Activated gamma-delta T cell treated with Interleukin-2 at 50 U/mL for 16 hours (primary cell): ENCODE measurements at regions not wholly inside any gene's neighbourhood (a gene's known extent, or its start where the extent isn't known, plus 50 kb on each side); places are given as distances from the start of the nearest gene placed in this dataset.

Experiments
- DNase-seq: peaks from one replicate; pipeline ENCODE4 v3.0.0-alpha.2; 2020

DNA sequence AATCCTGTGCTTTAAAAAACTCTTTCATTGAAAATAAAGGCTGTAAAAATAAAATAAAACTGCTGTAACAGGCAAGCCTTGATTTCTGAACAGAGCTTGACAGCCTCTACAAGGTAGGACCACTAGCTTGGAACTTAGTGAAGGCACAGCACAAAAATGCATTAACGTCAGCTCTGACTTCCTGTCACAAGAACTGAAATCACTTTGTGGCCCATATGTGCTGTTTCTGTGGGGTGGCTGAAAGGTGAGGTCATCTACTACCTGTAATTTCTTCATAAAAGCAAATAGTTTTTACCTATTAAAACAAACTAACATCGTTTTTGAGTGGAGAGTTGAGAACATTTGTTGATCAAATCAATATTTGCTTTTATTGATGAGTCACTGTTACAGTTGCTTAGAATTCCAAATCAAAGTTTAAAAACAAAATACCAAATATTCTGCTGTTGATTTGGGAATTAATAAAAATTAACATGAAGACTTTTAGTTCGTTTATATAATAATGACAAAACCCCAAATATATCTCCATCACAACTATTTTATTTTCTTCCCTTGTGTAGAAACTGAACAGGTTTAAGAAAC is 1034.1 kb downstream of the MCTP2 start:
- DNase-seq: no peak

DNA sequence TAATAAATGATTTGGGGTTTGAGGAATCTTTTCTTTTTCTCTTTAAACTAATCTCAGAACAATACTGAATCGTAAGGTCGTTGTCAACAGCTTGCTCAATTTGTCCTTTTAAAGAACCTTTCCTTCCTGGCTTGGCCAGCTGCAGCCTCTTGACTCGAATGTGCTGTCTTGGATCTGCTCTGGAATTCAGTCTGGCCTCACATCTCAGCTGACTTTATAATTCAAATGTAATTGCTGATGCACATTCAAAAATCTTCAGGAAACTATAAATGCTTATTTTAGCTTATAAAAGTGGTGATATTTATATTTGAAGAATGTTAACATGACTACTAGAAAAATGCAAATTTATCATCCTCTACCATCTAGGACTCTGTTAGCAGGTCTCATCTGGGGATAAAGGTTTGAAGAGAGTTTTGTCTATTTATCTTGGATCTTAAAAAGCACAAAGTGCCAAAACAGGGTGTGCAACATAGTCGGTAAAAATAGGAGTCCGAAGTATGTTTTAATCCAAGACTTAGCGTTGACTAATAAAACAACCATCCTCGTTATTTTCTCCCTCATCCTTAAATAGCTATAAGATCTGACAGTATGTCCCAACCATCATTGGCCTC is 1035.2 kb downstream of the MCTP2 start:
- no peak for DNase-seq

GRCh38 chr15:95267481-95267880 is 1036.1 kb downstream of the MCTP2 start:
- DNase-seq: no peak

- no peak for DNase-seq
Observed at GRCh38 chr15:95269242-95270183, 1038.2 kb downstream of the MCTP2 start.

DNA sequence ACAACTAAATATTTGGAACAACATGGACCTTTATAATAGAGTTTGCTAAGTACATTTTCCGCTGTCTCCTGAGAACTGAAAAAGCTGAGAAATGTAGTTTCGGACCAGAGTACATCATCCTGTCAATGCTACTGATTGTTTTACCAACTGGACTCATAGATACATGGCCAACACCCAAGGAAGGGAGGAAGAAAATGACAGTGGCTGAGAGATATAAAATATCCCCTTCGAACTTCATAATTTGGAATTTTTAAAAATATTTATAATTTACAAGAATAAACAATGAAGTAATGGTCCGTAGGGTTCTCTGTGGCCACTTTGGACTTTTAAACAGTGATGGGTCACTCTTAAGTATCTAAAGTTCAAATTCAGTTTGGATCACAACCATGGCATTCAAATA is 1042.7 kb downstream of the MCTP2 start:
- no peak for DNase-seq

GRCh38 chr15:95277266-95277665 is 1045.9 kb downstream of the MCTP2 start:
- no peak for DNase-seq

DNA sequence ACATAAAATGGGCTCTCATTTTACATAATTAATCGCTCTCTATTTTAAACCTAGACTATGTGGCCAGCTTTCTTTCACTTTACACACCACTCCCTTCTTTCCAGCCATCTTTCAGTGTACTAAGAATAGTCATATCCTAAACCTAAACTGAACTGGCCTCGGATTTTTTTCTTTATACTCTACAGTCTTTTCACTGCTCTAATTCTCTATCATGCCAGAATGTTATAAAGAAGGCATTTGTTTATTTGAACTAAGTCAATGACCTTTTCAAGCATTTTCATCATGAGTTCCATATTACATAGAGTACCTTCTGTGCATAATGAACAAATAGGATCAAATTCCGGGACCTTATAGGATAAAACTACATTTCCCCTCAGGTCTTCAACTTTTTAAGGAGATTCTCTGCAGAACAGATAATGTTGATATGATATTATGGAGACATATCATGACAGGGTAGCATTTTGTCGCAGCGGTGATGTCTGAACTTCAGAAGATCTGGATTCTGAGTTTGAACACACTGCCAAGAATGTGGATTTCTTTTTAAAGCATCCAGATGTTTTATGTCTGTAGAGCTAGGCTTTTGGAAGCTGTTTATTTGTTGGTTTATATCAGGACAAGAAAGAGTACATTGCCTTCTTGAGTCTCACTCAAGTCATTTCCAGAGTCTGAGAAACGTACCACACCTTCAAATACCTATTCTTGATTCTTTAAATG is 1047.3 kb downstream of the MCTP2 start:
- no peak for DNase-seq

DNA sequence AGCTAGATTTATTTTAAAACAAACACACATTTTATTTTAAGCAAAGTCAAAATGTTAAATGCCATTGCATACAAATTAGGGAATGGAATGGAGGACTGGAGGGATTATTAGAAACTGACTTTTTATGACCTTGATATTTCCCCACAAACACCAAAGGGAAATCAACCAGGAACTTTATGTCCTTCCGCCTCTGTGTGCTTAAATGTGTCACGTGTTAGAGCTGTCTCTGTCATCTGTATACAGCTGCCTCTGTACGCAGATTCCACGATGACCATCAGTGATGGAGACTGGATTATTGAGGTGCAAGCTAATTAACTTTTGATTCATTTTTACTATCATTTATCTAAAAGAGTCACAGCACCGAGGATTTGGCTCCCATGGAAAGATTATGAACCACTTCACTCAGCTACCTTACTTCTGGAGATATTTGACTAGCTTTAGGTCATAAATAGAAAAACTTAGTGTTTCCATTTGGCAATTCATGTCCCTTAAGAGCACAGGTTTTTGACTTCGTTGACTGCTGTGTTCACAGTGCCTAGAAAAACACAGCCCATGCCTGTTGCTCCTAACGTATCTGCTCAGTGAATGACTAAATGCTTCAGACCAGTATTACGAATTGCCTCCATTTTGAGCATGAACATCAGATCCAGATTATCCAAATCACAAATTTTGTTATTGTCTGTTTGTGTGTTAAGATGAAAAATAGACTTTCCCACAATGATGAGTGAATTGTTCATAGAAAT is 1048.1 kb downstream of the MCTP2 start:
- DNase-seq: no peak

GRCh38 chr15:95280711-95281110 is 1049.3 kb downstream of the MCTP2 start:
- DNase-seq: no peak

GRCh38 chr15:95281470-95281869 is 1049.0 kb upstream of the NR2F2 start:
- DNase-seq: no peak

GRCh38 chr15:95284492-95284891 is 1046.0 kb upstream of the NR2F2 start:
- no peak for DNase-seq

- no peak for DNase-seq
Observed at GRCh38 chr15:95284933-95285421, 1045.5 kb upstream of the NR2F2 start.

DNA sequence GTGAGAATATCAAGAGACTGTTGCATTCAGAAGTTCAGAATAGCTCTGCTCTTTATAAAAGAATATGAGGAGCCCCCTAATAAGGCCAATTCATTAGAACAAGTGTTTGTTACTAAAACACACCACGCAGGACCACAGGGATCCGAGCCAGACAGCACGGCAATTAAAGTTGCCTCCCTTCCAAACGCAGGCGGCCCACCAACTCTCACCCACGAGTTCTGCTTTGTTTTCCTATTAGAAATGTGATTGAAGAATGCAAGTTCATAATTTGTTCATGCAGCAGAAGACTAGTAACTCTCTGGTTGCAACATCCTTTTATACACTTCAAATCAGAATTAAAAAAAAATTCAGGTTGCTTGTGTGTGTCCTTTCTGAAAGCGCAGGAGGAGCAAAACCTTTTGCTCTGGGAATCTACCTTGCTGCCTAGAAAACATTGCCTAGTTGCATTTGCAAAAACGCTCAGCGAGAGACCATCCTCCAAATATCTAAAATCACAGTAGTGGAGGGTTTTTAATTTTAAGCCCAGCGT is 1044.1 kb upstream of the NR2F2 start:
- DNase-seq: no peak

DNA sequence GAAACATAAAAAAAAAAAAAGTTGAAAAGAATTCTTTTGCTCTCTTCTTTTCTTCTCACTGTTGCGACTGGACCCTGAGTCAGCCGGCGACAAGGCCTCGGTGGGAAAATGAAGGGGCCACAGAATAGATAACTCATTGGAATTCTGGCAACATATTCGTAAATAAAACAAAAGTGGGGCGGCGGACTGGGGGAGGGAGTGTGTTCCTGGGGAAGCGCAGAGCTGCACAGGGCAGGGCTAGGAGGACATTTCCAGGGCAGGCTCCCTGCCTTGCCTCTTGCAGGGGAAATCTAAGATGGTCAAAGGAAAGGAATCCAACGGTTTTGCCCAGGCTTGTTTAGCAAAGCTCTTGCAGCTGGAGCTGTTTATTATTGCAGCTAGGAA is 1042.8 kb upstream of the NR2F2 start:
- DNase-seq: no peak

DNA sequence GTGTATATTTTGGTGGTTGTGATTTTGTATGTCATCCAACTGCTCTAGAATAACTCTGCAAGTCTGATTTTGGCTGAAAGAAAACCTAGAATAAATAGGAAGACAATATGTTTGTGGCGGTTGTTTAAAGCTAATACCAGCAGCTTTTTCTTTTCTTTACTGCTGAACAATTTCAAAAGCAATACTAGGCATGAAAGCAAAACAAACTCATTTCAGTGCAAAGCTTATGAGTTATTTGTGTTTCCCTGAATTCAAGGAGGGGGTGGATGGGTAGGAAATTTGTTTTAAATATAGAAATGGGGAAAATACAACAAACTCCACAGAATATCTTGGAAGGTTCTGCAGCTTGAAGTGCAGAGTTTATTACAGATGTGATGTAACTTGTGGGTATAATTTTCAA is 1041.9 kb upstream of the NR2F2 start:
- no peak for DNase-seq

DNA sequence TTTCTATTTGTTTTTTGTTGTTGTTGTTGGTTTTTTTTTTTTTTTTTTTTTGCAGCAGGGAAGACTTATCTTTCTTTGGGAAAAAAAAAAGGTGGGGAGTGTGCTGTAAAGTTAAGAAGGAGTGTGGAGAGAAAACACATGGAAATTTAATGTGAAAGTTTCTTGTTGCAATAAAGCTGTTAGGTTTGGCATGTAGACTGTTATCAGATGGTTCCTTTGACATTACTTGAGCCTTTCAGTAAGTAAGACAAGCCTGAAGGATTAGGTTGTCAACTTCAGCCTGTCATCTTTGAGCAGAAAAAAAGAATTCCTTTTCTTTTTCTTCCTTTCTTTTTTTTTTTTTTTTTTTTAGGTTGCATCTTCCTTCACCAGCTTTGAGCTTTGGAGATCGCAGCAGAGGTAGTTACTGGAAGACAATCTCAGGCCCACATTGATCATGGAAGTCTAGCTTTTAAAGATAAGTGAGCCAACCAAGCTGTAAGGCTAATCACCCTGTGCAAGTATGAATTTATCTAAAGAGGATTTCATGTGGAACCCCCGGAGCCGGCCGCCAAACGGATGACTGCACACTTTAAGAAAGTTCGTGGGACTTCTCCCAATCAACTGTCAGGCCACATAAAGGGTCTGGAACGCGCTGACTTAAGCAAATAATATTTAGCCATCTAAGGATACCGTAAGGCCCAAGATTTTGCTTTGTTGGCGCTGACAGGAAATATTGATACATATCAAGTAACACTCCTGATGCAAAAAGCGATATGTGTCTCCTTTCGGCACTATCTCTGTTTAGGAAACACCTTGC is 1040.1 kb upstream of the NR2F2 start:
- no peak for DNase-seq

- no peak for DNase-seq
Observed at GRCh38 chr15:95291898-95292472, 1038.5 kb upstream of the NR2F2 start.

- DNase-seq: no peak
Observed at GRCh38 chr15:95292785-95293450, 1037.6 kb upstream of the NR2F2 start.

GRCh38 chr15:95293456-95294031 is 1037.0 kb upstream of the NR2F2 start:
- no peak for DNase-seq

DNA sequence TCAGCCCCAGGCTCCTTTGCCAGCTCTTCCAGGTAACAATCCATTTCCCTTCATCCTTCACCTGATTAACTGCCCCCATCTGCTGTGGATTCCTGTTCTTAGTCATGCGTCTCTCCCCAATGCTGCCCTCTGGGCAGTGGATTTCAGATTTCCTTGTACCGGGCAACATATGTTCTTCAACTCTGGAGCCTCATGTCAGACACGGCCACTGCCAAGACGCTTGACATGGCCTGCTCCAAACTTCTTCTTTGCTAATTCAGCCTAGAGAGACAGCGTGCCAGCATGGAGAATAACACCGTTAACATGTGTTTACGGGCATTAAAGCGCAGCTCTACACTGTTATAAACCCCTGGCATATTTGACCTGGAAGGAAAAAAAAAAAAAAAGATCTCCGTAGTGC is 1035.1 kb upstream of the NR2F2 start:
- DNase-seq: no peak
